K562 (cell line): ENCODE measurements at regions not wholly inside any gene's neighbourhood (a gene's known extent, or its start where the extent isn't known, plus 50 kb on each side); places are given as distances from the start of the nearest gene placed in this dataset.

Experiments used
- ATAC-seq: fragments of 200-7000 bp; cut with Tn5 transposase; 3 replicates; pipeline ENCODE4 v1.9.1; 2020; ENCODE audit warnings: moderate library complexity
- BruUV-seq: library from RNA; stranded (reverse); fragments of 400-500 nt; replicated peaks from 2 replicates; lab custom pipeline; 2021; lab: Mats Ljungman, UMichigan
- CTCF ChIA-PET: fragments of 300-600 bp; formaldehyde crosslinking; extraction: SDS; loops from one replicate; lab custom pipeline; 2021; ENCODE audit warnings: low intra/inter-chr PET ratio; lab: Yijun Ruan, JAX
- POLR2A ChIA-PET: fragments of 300-600, 350-650 bp; sonication (Branson Sonifier 250); formaldehyde crosslinking; extraction: SDS; loops from one replicate; lab custom pipeline; 2021; ENCODE audit warnings: antibody characterized with exemption, inconsistent platforms; lab: Yijun Ruan, JAX
- DNase-seq, 4 experiments: peaks; one replicate each; pipeline versions ENCODE4 v3.0.0 to v3.0.0-alpha.2; 2011 to 2018; ENCODE audit warnings: low spot score in 3 of 4, mixed read lengths in 3 of 4; ENCODE audit errors: extremely low read depth in 1 of 4
- FAIRE-seq: peaks from 2 replicates; lab custom pipeline; 2011; peaks lifted over from hg19 to GRCh38; lab: Jason Lieb, UNC
- H2AFZ ChIP-seq: 2 replicates; pipeline ENCODE4 v1.6.0; 2011; ENCODE audit warnings: low read depth, low read length, control low read depth, inconsistent platforms
- H3K27ac ChIP-seq: fragments of 200-600 bp; 3 replicates; pipeline ENCODE4 v1.8.0; 2011; ENCODE audit warnings: low read depth, mild to moderate bottlenecking, control low read depth, inconsistent platforms, low read length, moderate library complexity, mixed read lengths; ENCODE audit errors: extremely low read depth
- H3K27me3 ChIP-seq, 2 experiments: fragments of 300-600 bp in 1 of 2; 2 replicates in 1 of 2; 3 replicates in 1 of 2; pipeline versions ENCODE4 v1.6.0 to v1.8.0; 2011; ENCODE audit warnings: inconsistent platforms in 2 of 2, low read length in 2 of 2, mild to moderate bottlenecking in 1 of 2, mixed read lengths in 1 of 2, moderate library complexity in 1 of 2; ENCODE audit not compliant: control insufficient read depth in 2 of 2, insufficient read depth in 2 of 2
- H3K36me3 ChIP-seq: fragments of 300-600 bp; 3 replicates; pipeline ENCODE4 v1.8.0; 2011; ENCODE audit warnings: mild to moderate bottlenecking, low read length, inconsistent platforms; ENCODE audit not compliant: control insufficient read depth, insufficient read depth
- H3K4me1 ChIP-seq, 2 experiments: fragments of 200-600 bp in 1 of 2; replicated peaks in 1 of 2; 2 replicates in 1 of 2; 3 replicates in 1 of 2; pipeline versions ENCODE4 v1.5.1 to v1.8.0; 2011; ENCODE audit warnings: inconsistent platforms in 2 of 2, low read length in 2 of 2, mild to moderate bottlenecking in 1 of 2, mixed read lengths in 1 of 2, moderate library complexity in 1 of 2; ENCODE audit not compliant: control insufficient read depth in 2 of 2, insufficient read depth in 2 of 2
- H3K4me2 ChIP-seq: 2 replicates; pipeline ENCODE4 v1.6.1; 2011; ENCODE audit warnings: low read length, control low read depth, inconsistent platforms, mixed read lengths; ENCODE audit not compliant: insufficient read depth
- H3K4me3 ChIP-seq: fragments of 200-600 bp; sonication (generic), shearing (Covaris generic); 2 replicates; pipeline ENCODE4 v1.5.1; 2016; ENCODE audit warnings: control low read depth, inconsistent platforms
- H3K79me2 ChIP-seq: fragments of 200-600 bp; 3 replicates; pipeline ENCODE4 v1.8.0; 2011; ENCODE audit warnings: low read length, inconsistent platforms; ENCODE audit not compliant: control insufficient read depth, insufficient read depth
- H3K9ac ChIP-seq, 2 experiments: 2 replicates each; pipeline versions ENCODE4 v1.6.0 to v1.6.1; 2011; ENCODE audit warnings: low read depth in 2 of 2, low read length in 2 of 2, control low read depth in 1 of 2, inconsistent platforms in 1 of 2, mild to moderate bottlenecking in 1 of 2, mixed read lengths in 1 of 2; ENCODE audit not compliant: insufficient read depth in 1 of 2
- H3K9me1 ChIP-seq: one replicate; pipeline ENCODE4 v1.6.0; 2011; ENCODE audit warnings: inconsistent platforms, mild to moderate bottlenecking, low read length, moderate library complexity; ENCODE audit not compliant: control insufficient read depth, insufficient read depth
- H3K9me3 ChIP-seq: replicated peaks from 2 replicates; pipeline ENCODE4 v1.5.1; 2011; ENCODE audit warnings: low read depth, low read length, inconsistent platforms; ENCODE audit not compliant: control insufficient read depth, insufficient read depth
- H4K20me1 ChIP-seq: replicated peaks from 2 replicates; pipeline ENCODE4 v1.6.1; 2011; ENCODE audit warnings: low read length, inconsistent platforms, mixed read lengths; ENCODE audit not compliant: control insufficient read depth, insufficient read depth
- CEBPB ChIP-seq: fragments of 450-650 bp; IDR thresholded peaks from 2 replicates; pipeline ENCODE4 v1.6.1; 2016; ENCODE audit warnings: missing genetic modification characterization, missing compliant biosample characterization
- ERF ChIP-seq: fragments of 450-650 bp; formaldehyde crosslinking; IDR thresholded peaks from 2 replicates; pipeline ENCODE4 v1.4.0; 2020; ENCODE audit warnings: mild to moderate bottlenecking, mixed read lengths
- FOS ChIP-seq: IDR thresholded peaks from 3 replicates; pipeline ENCODE4 v1.6.1; 2011; ENCODE audit not compliant: insufficient read length; ENCODE audit errors: extremely low read depth
- GTF2F1 ChIP-seq: IDR thresholded peaks from 2 replicates; pipeline ENCODE4 v1.6.1; 2011; ENCODE audit warnings: low read depth, low read length, improper control_type of control experiment
- HNRNPLL ChIP-seq: fragments of 200-400 bp; formaldehyde crosslinking; IDR thresholded peaks from 2 replicates; pipeline ENCODE4 v1.6.1; 2017; ENCODE audit warnings: low read length, low read depth, mild to moderate bottlenecking; ENCODE audit not compliant: poor library complexity, severe bottlenecking
- HNRNPUL1 ChIP-seq: fragments of 200-400 bp; formaldehyde crosslinking; IDR thresholded peaks from 2 replicates; pipeline ENCODE4 v1.6.1; 2017; ENCODE audit warnings: low read length
- PHF21A ChIP-seq: fragments of 450-650 bp; IDR thresholded peaks from 2 replicates; pipeline ENCODE4 v1.6.1; 2017; ENCODE audit warnings: low read depth, borderline replicate concordance
- RAD51 ChIP-seq: fragments of 450-650 bp; IDR thresholded peaks from 2 replicates; pipeline ENCODE4 v1.7.1; 2016; ENCODE audit warnings: low read depth, mild to moderate bottlenecking, borderline replicate concordance
- RBBP5 ChIP-seq: fragments of 200-600 bp; sonication (generic); IDR thresholded peaks from 2 replicates; pipeline ENCODE4 v1.6.1; 2012; ENCODE audit warnings: borderline replicate concordance, mild to moderate bottlenecking, low read length, control low read depth, inconsistent platforms; ENCODE audit not compliant: insufficient read depth, poor library complexity, severe bottlenecking
- RBM25 ChIP-seq: fragments of 200-400 bp; formaldehyde crosslinking; IDR thresholded peaks from 2 replicates; pipeline ENCODE4 v1.6.1; 2018; ENCODE audit warnings: low read length, low read depth, moderate library complexity; ENCODE audit not compliant: severe bottlenecking
- SIN3B ChIP-seq: fragments of 450-650 bp; IDR thresholded peaks from 2 replicates; pipeline ENCODE4 v1.6.1; 2017; ENCODE audit warnings: low read depth, mild to moderate bottlenecking, moderate library complexity
- STAG1 ChIP-seq: sonication (generic); formaldehyde crosslinking; IDR thresholded peaks from 2 replicates; pipeline ENCODE4 v1.5.0; 2020; ENCODE audit warnings: missing genetic modification reagents, borderline replicate concordance
- TOE1 ChIP-seq, 2 experiments: fragments of 450-650 bp in 1 of 2; sonication (generic) in 1 of 2; formaldehyde crosslinking in 1 of 2; IDR thresholded peaks; 2 replicates each; pipeline versions ENCODE4 v1.7.1 to v1.8.0; 2016 to 2022; ENCODE audit warnings: borderline replicate concordance in 2 of 2, mild to moderate bottlenecking in 2 of 2, antibody characterized with exemption in 1 of 2, inconsistent platforms in 1 of 2, low read depth in 1 of 2, missing genetic modification reagents in 1 of 2, moderate library complexity in 1 of 2
- ZFP36 ChIP-seq: fragments of 150-350 bp; IDR thresholded peaks from 2 replicates; pipeline ENCODE4 v1.6.1; 2018; ENCODE audit warnings: low read length, low read depth; ENCODE audit not compliant: partially characterized antibody
- ZSCAN32 ChIP-seq: fragments of 450-650 bp; formaldehyde crosslinking; IDR thresholded peaks from 2 replicates; pipeline ENCODE4 v1.4.0; 2020; ENCODE audit warnings: mild to moderate bottlenecking, moderate library complexity
- WGBS: fragments of 100-300 bp; shearing (Covaris generic); methylation state at CpG from one replicate; pipeline ENCODE4 v1.1.6; 2016; ENCODE audit warnings: low coverage, mixed read lengths; ENCODE audit not compliant: insufficient coverage; ENCODE audit errors: missing lambda C conversion rate; 5-methylcytosine and 5-hydroxymethylcytosine counted together
- in situ Hi-C: fragments of 300-500 bp; cut with MboI; formaldehyde crosslinking; loops from 4 replicates; pipeline ENCODE4 v1.15.0; 2018; ENCODE audit warnings: inconsistent platforms, mixed read lengths
- intact Hi-C: fragments of 100-400 bp; cut with micrococcal nuclease; formaldehyde crosslinking; loops from 2 replicates; pipeline ENCODE4 v1.14.2; 2022
- TF ChIP-seq, protein P1 (sequence below): sonication (generic); formaldehyde crosslinking; IDR thresholded peaks from 2 replicates; pipeline ENCODE4 v1.5.0; 2020; ENCODE audit warnings: missing genetic modification reagents
- TF ChIP-seq, protein P2 (sequence below): sonication (generic); formaldehyde crosslinking; IDR thresholded peaks from 2 replicates; pipeline ENCODE4 v1.9.0; 2022; ENCODE audit warnings: mild to moderate bottlenecking, missing genetic modification reagents
- TF ChIP-seq, protein P3 (sequence below): fragments of 450-650 bp; formaldehyde crosslinking; IDR thresholded peaks from 2 replicates; pipeline ENCODE4 v1.4.0; 2020; ENCODE audit warnings: mild to moderate bottlenecking, mixed read lengths

DNA sequence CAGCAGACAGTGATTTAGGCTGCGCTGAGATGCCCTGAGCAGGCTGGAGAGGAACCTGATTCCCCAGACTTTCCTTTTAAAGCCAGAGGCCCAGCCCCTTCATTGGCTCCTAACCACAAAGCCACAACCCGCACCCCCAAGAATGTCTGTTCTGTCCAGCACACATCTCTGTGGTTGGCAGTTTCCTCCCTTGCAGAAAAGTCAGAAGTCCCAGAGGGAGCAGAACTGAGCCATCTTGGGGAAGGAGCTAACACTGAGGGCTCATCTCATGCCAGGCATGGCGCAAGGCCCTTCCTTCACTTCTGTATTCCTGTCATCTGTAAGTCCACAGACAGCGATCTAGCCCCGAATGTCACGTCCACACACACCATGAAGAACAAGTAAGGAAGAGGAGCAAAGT, 97.1 kb upstream of the SYT13 start (continued):
- TF ChIP-seq STAG1 (CRISPR knock-in tag) = no peak
- TF ChIP-seq CEBPB (tag) = no peak
- TF ChIP-seq PHF21A = no peak

DNA sequence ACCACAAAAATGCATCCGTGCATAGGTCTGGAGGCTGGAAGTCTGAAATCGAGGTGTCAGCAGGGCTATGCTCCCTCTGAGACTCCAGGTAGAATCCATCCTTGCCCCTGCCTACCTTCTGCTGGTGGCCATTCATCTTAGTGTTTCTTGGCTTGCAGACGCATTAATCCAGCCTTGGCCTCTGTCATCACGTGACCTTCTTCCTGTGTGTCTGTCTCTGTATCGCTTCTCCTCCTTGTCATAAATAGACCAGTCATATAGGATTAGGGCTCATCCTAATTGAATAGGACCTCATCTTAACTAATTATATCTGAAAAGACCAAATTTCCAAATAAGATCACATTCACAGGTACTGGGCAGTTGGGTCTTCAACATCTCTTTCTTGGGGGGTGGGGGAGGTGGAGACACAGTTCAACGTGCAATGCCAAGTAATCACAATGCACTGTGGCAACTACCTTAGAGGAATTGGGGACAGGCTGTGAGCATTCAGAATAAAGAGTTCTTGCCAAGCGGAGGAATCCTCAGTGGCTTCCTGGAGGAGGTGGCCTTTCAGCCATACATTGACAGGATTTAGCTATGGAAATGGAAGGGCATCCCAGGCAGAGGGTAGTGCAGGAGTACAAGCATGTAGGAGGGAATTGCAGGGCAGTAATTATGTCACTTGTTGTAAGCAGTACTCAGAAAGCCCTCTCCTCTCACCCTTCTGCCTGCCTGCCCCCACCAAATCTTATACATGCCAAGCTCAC, 96.2 kb upstream of the SYT13 start:
- H3K27me3 ChIP-seq = peaks cover 0 to 33% of the 10 kb centered on the region in 2 experiments; a peak in 2 of 5 replicates
- H3K4me3 ChIP-seq = no peak overlapping the region
- H3K79me2 ChIP-seq = no peaks in the 10 kb centered on the region
- no peaks in the 10 kb centered on the region for H3K9me3 ChIP-seq
- H4K20me1 ChIP-seq = no peaks in the 10 kb centered on the region
- in situ Hi-C loops (no loop called here), intact Hi-C loops (no loop called here)
- ChIA-PET CTCF (no interaction called here), POLR2A (no interaction called here)
- no peaks in the 10 kb centered on the region for H3K4me1 ChIP-seq
- DNase-seq (no peak), ATAC-seq (no peak), FAIRE-seq (no peak)
- no TSS peak for BruUV-seq
- H3K36me3 ChIP-seq = no peaks in the 10 kb centered on the region
- H3K27ac ChIP-seq = no peak overlapping the region
- no peak overlapping the region for H3K4me2 ChIP-seq
- H2AFZ ChIP-seq = no peak overlapping the region
- 0% methylated on average over 7 of the region's 7 CpGs for WGBS
- no peak overlapping the region for H3K9ac ChIP-seq
- no peaks in the 10 kb centered on the region for H3K9me1 ChIP-seq
- TF ChIP-seq RBM25 (peak; percentile 35), HNRNPUL1 (no peak), RBBP5 (no peak), TOE1 (IDR thresholded peaks at IDR 0.05; ENCODE audit: borderline replicate concordance) (peak; percentile 57; the same call in 1 of the 2 replicates), TOE1 (CRISPR knock-in tag; IDR thresholded peaks at IDR 0.05; ENCODE audit: borderline replicate concordance, low read depth) (no peak), RAD51 (peak; percentile 69), ERF (CRISPR knock-in tag) (no peak), GTF2F1 (no peak), FOS (no peak), ZFP36 (peak; percentile 91), HNRNPLL (no peak), ZSCAN32 (CRISPR knock-in tag) (no peak), SIN3B (no peak)
- TF ChIP-seq, protein P1, sequence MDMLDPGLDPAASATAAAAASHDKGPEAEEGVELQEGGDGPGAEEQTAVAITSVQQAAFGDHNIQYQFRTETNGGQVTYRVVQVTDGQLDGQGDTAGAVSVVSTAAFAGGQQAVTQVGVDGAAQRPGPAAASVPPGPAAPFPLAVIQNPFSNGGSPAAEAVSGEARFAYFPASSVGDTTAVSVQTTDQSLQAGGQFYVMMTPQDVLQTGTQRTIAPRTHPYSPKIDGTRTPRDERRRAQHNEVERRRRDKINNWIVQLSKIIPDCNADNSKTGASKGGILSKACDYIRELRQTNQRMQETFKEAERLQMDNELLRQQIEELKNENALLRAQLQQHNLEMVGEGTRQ = peak; percentile 53; the same call in 1 of the 2 replicates
- TF ChIP-seq, protein P2, sequence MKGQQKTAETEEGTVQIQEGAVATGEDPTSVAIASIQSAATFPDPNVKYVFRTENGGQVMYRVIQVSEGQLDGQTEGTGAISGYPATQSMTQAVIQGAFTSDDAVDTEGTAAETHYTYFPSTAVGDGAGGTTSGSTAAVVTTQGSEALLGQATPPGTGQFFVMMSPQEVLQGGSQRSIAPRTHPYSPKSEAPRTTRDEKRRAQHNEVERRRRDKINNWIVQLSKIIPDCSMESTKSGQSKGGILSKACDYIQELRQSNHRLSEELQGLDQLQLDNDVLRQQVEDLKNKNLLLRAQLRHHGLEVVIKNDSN (CRISPR knock-in tag) = peak; percentile 48; the same call in 1 of the 2 replicates
- TF ChIP-seq, protein P3, sequence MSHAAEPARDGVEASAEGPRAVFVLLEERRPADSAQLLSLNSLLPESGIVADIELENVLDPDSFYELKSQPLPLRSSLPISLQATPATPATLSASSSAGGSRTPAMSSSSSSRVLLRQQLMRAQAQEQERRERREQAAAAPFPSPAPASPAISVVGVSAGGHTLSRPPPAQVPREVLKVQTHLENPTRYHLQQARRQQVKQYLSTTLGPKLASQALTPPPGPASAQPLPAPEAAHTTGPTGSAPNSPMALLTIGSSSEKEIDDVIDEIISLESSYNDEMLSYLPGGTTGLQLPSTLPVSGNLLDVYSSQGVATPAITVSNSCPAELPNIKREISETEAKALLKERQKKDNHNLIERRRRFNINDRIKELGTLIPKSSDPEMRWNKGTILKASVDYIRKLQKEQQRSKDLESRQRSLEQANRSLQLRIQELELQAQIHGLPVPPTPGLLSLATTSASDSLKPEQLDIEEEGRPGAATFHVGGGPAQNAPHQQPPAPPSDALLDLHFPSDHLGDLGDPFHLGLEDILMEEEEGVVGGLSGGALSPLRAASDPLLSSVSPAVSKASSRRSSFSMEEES (CRISPR knock-in tag) = peak; percentile 96
